ENCODE measurements at regions not wholly inside any gene's neighbourhood (a gene's known extent, or its start where the extent isn't known, plus 50 kb on each side); places are given as distances from the start of the nearest gene placed in this dataset.
"Not testable (repeated sequence)": the region's sequence is repeated elsewhere in the genome, so short reads cannot be mapped to it uniquely, and the experiment has no call there.

GRCh38 chr3:64387688-64388087, 162.4 kb upstream of the PRICKLE2 start:
- no peak for DNase-seq

GRCh38 chr3:64385277-64385676, 160.0 kb upstream of the PRICKLE2 start:
- peak; percentile 0 for DNase-seq

DNA sequence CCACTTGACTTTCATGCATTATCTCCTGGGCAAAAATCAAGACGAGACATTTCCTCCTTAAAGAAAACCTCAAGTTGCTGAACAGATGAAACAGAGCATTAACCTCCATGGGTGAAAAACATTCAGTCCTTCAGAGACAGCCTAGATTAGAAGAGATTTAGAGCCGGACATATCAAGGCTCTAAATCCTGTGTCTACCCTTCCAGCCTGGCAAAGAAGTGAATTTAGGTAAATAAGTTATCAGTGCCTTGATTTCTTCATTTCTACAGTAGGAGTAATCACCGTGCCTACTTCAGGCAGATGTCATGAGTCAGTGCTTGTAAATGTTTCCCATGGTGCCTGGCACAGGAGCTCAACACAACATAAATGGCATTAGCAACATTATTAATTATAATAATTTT, 159.3 kb upstream of the PRICKLE2 start:
- no peak for DNase-seq

GRCh38 chr3:64382153-64382552, 156.9 kb upstream of the PRICKLE2 start:
- no peak for DNase-seq

GRCh38 chr3:64381367-64381766, 156.1 kb upstream of the PRICKLE2 start:
- DNase-seq = no peak

GRCh38 chr3:64380546-64380945, 155.3 kb upstream of the PRICKLE2 start:
- DNase-seq = no peak

DNA sequence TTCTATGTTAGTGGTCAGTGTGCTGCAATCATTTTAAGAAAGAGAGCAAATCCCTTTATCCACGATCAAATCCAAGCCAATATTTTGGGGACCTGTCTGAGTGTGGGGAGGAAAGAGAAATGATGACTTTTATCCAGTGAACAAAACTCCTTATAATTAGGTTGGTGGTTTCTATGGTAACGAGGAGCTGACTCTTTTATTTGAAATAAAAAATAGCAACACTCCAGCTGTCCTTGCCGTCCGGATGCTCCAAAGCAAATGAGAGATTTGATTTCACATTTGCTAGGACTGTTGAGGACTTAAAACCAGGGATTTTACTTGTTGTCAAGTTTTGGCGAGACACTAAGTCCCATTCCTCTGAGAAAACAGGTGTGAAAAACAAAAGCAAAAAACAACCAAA, 154.0 kb upstream of the PRICKLE2 start:
- no peak for DNase-seq

GRCh38 chr3:64377942-64378341, 152.7 kb upstream of the PRICKLE2 start:
- DNase-seq = no peak

DNA sequence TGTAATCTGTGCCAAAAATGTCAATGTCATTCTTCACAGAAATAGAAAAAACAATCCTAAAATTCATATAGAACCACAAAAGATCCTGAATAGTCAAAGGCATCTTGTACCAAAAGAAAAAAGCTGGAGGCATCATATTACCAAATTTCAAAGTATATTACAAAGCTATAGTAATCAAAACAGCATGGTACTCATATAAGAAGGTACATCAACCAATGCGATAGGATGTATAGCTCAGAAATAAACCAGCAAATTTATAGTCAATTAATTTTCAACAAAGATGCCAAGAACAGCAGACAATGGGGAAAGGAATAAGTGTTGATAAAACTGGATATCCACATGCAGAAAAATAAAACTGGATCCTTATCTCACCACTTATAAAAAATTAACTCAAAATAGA, 150.5 kb upstream of the PRICKLE2 start:
- DNase-seq = no peak

DNA sequence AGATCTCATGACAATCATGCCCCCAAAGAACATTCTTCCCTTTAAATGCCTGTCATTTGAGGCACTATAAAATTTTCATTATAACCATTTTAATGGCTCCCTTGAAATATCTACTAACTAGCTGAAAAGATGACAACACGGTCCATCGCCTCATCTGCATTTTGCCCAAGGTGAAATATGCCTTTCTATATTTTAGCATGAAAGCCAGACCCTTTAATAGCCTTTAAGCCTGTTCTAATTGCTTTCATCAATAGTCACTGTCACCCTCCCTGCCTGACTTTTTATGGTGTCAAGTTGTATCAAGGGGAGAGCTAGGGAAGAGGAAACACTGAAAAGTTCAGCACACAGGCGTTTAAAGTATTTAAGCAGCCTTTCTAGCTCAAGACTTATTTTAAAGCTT, 144.1 kb upstream of the PRICKLE2 start:
- no peak for DNase-seq

DNA sequence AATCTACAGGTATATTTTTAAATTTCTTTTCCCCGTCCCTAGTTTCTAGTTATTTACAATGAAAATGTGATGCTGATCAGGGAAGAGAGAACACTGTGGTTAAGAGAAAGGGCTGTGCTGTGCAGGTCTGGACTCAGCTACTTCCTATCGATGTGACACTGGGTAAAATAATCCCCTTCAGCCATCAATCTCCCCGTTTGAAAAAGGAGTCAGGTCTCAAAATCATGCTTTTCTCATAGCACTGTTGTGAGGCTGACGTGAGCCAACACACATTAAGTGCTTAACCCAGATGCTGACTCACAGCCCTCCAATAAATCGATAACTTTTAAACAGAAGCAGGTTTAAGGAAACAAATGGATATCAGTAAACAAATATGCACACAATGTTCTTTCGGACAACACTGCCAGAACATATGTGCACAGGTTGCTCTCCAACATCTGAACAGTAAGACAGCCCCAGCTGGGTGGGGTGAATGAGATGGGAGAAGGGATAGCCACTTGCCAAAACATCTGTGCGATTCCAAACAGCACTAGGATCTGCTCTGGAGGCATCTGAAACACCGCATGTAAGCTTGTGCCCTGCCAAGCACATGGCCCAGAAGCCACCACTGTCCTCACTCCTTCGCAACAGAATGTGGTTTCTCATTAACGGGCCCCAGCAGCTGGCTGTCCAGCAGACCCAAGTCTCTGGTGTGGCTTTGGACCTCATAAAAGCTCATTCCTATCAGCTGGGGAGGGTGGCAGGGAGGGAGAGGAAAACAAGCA, 143.2 kb upstream of the PRICKLE2 start:
- no peak for DNase-seq

DNA sequence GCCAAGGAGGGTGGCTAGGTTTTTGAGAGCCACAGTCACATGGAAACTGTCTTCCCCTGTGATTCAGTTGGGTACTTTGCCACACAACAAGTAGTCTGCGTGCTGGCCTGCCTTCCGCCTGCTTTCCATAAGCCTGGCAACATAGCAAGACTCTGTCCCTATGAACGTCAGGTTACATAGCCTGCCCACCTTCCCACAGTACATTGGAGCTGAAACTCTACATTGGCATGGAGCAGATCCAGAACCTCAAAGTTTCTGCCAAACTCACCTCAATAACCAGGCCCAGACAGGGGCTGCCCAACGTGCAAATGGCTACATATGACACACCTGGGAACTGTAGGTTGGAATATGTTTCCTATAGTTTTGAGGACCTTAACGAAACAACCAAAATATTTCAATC, 140.6 kb upstream of the PRICKLE2 start:
- DNase-seq = no peak

- no peak for DNase-seq
These were observed 138.6 kb upstream of the PRICKLE2 start for GRCh38 chr3:64363842-64364241.

DNA sequence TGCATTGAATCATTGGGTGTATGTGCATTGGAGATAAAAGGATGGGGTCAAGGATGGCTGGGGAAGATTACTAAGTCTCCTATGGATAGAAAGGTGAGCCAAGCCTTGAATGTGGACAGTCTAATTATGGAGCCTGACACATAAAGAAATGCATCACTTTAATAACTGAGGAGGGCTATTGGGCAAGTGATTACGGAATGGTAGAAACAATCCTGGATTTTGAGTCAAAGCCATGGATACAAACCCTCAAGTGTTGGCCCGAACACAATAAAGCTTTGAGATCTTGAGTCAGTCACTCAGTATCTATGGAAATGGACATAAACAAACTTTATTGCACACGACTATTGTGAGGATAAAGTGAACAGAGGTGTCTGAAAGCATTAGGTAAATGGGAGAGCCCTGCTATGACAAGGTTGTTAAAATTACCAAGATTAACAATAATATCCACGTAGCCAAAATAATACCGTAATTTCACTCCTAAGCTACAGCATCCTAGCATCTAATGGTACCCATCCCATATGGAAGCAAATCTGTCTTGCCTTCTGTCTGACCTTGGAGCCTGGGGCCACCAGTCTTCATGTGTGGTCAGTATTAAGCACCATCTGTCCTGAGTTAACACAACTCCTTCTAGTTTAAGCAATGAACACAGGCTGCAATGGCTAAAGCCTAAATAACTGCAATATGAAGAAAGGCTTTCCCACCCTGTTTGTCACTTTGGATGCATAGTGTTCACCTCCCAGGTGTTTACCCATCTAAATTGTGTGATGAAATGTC, 136.9 kb upstream of the PRICKLE2 start:
- no peak for DNase-seq

DNA sequence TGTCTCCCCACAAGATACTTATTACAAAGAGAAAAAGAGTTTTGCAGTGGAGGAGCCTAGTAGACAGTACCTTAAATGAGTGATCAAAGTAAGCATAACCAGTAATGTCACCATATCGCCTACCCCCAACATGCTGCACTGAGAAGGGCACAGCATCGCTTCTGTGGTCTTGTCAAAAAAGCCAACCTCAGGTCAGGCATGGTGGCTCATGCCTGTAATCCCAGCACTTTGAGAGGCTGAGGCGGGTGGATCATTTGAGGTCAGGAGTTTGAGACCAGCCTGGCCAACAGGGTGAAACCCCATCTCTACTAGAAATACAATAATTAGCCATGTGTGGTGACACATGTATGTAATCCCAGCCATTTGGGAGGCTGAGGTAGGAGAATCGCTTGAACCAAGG, 135.8 kb upstream of the PRICKLE2 start:
- not testable (repeated sequence) for DNase-seq

- no peak for DNase-seq
These were observed 135.0 kb upstream of the PRICKLE2 start for GRCh38 chr3:64360280-64360679.

- DNase-seq = no peak
These were observed 134.5 kb upstream of the PRICKLE2 start for GRCh38 chr3:64359735-64360134.

DNA sequence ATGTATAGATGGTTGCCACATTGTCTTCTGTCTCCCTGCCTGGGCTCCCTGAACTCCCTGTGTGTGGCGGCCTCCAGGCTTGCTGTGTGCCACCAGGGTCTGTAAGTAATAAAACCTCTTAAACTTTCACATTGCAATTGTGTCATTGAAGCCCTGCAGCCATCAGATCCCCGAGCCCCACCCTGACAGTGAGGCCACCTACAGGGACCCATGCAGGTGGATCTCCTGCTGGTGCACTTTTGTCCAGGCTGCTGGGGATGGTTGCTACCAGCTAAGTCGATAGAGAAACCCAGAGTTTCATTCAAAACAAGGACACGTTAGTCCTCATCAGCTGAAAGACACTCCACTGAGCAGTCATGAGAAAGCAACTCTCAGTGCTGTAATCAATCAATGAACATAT, 133.6 kb upstream of the PRICKLE2 start:
- DNase-seq = no peak

DNA sequence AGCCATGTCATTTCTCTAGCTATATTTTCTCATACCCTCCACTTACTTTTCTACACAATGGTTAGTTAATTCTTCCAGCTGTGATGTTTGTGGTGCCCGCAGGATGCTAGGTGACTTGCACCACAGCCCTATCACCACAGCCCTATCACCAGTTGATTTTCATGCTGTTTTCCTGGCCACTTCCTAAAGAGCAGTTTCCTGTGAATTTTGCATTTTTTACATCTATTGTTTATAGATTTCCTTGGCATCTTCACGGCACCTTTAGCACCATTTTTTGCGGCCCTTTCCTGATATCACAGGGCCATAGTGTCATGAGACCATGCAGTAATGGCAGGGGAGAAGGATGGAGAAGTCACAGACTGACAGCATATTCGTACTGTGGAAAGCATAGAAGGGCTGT, 132.9 kb upstream of the PRICKLE2 start:
- DNase-seq = no peak

GRCh38 chr3:64357481-64357880, 132.2 kb upstream of the PRICKLE2 start:
- no peak for DNase-seq

DNA sequence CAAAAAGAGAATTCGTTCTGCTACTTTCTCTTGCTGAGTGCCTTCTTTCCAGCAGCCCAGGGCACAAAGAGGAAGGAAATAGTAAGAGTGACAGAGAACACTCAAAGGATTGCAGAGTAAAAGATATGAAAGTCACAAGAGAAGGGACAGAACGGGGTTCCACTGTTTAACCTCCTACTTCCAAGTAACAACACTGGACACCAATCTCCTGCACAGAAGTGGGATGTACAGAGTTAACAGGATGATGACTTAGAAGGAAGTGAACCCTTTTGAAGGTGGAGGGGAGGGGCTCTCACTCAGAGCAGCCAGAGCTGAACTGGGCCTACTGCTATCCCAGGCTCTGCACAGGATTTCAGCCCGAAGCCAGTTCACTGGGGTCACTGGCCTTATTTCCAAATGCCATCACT, 130.1 kb upstream of the PRICKLE2 start:
- DNase-seq = no peak

DNA sequence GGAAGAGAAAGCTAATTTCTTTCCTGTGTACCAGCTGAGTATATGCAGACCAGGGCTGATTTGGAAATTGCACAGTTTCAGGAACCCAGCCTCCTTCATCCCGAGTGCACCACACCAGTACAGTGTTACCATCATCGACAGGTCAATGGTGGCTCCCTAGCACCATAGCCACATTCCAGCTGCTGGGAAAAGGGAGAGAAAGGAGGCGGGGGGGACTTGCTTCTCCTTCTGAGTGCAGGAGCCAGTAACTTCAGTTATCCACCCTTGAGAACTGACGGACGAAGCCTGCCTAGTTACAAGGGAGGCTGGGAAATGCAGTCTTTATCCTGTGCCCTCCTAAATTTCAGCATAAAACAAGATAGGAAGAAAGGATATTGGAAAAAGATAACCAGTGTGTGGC, 129.7 kb upstream of the PRICKLE2 start:
- no peak for DNase-seq

DNA sequence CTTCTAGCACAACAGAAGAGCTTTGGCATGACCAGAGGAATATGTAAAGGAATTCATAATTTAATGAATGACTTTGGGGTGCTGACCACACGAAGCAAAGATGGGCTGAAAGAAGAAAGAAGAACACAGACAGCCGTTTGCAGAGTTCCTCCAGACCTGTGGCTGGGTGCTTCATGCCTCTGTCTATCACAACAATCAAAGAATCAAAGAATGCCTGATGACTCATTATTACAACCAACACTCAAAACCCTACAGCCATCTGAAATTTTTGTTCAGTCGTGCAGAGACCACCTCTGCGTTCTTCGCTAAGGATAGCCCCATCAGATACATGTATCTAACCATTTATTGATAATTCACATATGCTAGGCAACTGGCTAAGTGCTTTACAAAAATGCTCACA, 129.0 kb upstream of the PRICKLE2 start:
- DNase-seq = no peak

DNA sequence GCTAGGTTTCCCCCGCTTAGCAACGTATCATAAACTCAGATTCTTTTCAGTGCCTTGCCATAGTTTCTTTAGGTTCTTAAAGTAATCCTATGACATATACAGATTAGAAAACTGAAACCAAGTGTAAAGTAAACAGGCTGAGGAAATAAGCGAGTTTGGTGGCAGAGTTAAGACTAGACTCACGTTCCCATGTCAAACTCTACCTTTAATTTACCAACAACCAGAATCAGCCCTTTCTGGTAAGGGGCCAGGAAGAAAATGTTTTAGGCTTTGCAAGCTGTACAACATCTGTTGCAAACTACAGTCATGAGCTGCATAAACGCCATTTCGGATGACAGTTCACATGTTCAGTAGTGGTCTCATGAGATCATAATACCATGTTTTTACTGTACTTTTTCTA, 128.0 kb upstream of the PRICKLE2 start:
- DNase-seq = no peak

GRCh38 chr3:64352639-64352992, 127.3 kb upstream of the PRICKLE2 start:
- DNase-seq = no peak

All from NCI-H1436 treated with DMSO at 0.1 percent for 48 hours (cell line).